CD14-positive monocyte (primary cell): ENCODE measurements at regions not wholly inside any gene's neighbourhood (a gene's known extent, or its start where the extent isn't known, plus 50 kb on each side); places are given as distances from the start of the nearest gene placed in this dataset.

Source experiments
- DNase-seq, 3 donors: peaks; one replicate each; pipeline ENCODE4 v3.0.0-alpha.2; 2011 to 2022
- H2AFZ ChIP-seq: 2 replicates; pipeline ENCODE4 v1.6.0; 2012; ENCODE audit warnings: mild to moderate bottlenecking, low read depth, low read length, inconsistent platforms; ENCODE audit not compliant: insufficient read depth, poor library complexity, severe bottlenecking
- H3K27ac ChIP-seq, 2 donors: 1 replicate in 1 of 2; 2 replicates in 1 of 2; pipeline ENCODE4 v1.5.1; 2012 to 2013; ENCODE audit warnings: low read length in 2 of 2, control low read depth in 1 of 2, inconsistent platforms in 1 of 2, low read depth in 1 of 2, mild to moderate bottlenecking in 1 of 2
- H3K27me3 ChIP-seq, 2 donors: one replicate each; pipeline versions ENCODE4 v1.6.0 to v1.6.1; 2011 to 2013; ENCODE audit warnings: low read length in 2 of 2; ENCODE audit not compliant: control insufficient read depth in 2 of 2, insufficient read depth in 2 of 2
- H3K36me3 ChIP-seq, 2 donors: replicated peaks in 1 of 2; 1 replicate in 1 of 2; 2 replicates in 1 of 2; pipeline versions ENCODE4 v1.5.1 to v1.6.1; 2012 to 2013; ENCODE audit warnings: low read length in 2 of 2, control low read depth in 1 of 2, inconsistent platforms in 1 of 2, mild to moderate bottlenecking in 1 of 2; ENCODE audit not compliant: insufficient read depth in 2 of 2, control insufficient read depth in 1 of 2
- H3K4me1 ChIP-seq, 2 donors: 1 replicate in 1 of 2; 2 replicates in 1 of 2; pipeline versions ENCODE4 v1.5.1 to v1.6.1; 2012 to 2013; ENCODE audit warnings: low read length in 2 of 2, control low read depth in 1 of 2, inconsistent platforms in 1 of 2, mild to moderate bottlenecking in 1 of 2, moderate library complexity in 1 of 2; ENCODE audit not compliant: insufficient read depth in 2 of 2, control insufficient read depth in 1 of 2
- H3K4me2 ChIP-seq: replicated peaks from 2 replicates; pipeline ENCODE3; 2012; ENCODE audit warnings: low read length, moderate library complexity, mild to moderate bottlenecking; ENCODE audit not compliant: poor library complexity, severe bottlenecking; ENCODE audit errors: extremely low read depth
- H3K4me3 ChIP-seq, 3 experiments: fragments of 200-600 bp in 1 of 3; sonication (generic) in 1 of 3; replicated peaks in 1 of 3; 1 replicate in 2 of 3; 2 replicates in 1 of 3; pipeline ENCODE4 v1.5.1; 2011 to 2013; ENCODE audit warnings: low read length in 3 of 3, mild to moderate bottlenecking in 3 of 3, control low read depth in 2 of 3, low read depth in 2 of 3, inconsistent platforms in 1 of 3, moderate library complexity in 1 of 3
- H3K79me2 ChIP-seq: 2 replicates; pipeline ENCODE4 v1.6.0; 2012; ENCODE audit warnings: mild to moderate bottlenecking, control low read depth, inconsistent platforms, low read length, moderate library complexity; ENCODE audit not compliant: insufficient read depth
- H3K9ac ChIP-seq: 2 replicates; pipeline ENCODE4 v1.6.0; 2017; ENCODE audit warnings: low read length, mild to moderate bottlenecking; ENCODE audit not compliant: insufficient read depth, poor library complexity, severe bottlenecking
- H3K9me3 ChIP-seq, 2 donors: replicated peaks in 1 of 2; 1 replicate in 1 of 2; 2 replicates in 1 of 2; pipeline versions ENCODE4 v1.5.1 to v1.6.1; 2012 to 2013; ENCODE audit warnings: low read length in 2 of 2, control low read depth in 1 of 2; ENCODE audit not compliant: control insufficient read depth in 1 of 2, insufficient read depth in 1 of 2
- H4K20me1 ChIP-seq: 2 replicates; pipeline ENCODE4 v1.6.0; 2012; ENCODE audit warnings: mild to moderate bottlenecking, low read length, control low read depth, moderate library complexity; ENCODE audit not compliant: insufficient read depth
- H3K27ac Mint-ChIP-seq, 7 donors: one replicate each; pipeline ENCODE4 v1.8.0; 2020; ENCODE audit warnings: mild to moderate bottlenecking in 7 of 7, mixed read lengths in 7 of 7, moderate library complexity in 6 of 7, inconsistent platforms in 2 of 7
- H3K27me3 Mint-ChIP-seq, 3 donors: one replicate each; pipeline ENCODE4 v1.8.0; 2021 to 2022; ENCODE audit warnings: low read depth in 3 of 3, mild to moderate bottlenecking in 3 of 3, mixed read lengths in 3 of 3, moderate library complexity in 3 of 3, inconsistent platforms in 1 of 3
- H3K36me3 Mint-ChIP-seq, 2 donors: one replicate each; pipeline ENCODE4 v1.8.0; 2020; ENCODE audit warnings: mixed read lengths in 2 of 2, inconsistent platforms in 1 of 2, mild to moderate bottlenecking in 1 of 2
- H3K4me1 Mint-ChIP-seq: one replicate; pipeline ENCODE4 v1.8.0; 2020; ENCODE audit warnings: mild to moderate bottlenecking, mixed read lengths
- H3K4me3 Mint-ChIP-seq, 2 donors: one replicate each; pipeline ENCODE4 v1.8.0; 2020; ENCODE audit warnings: mild to moderate bottlenecking in 2 of 2, mixed read lengths in 2 of 2, moderate library complexity in 1 of 2
- H3K9me3 Mint-ChIP-seq, 7 donors: one replicate each; pipeline ENCODE4 v1.8.0; 2020 to 2022; ENCODE audit warnings: mixed read lengths in 7 of 7, mild to moderate bottlenecking in 6 of 7, moderate library complexity in 6 of 7, inconsistent platforms in 2 of 7
- WGBS: methylation state at CpG from one replicate; pipeline ENCODE4 v1.1.5; 2013; ENCODE audit warnings: missing lambda C conversion rate; ENCODE audit not compliant: insufficient coverage; 5-methylcytosine and 5-hydroxymethylcytosine counted together
- intact Hi-C, 2 donors: fragments of 100-400 bp; cut with micrococcal nuclease; formaldehyde crosslinking; loops; one replicate each; pipeline versions ENCODE4 v1.15.0 to v1.15.1; 2023
- TF ChIP-seq, protein P1 (sequence below): fragments of 200-600 bp; IDR thresholded peaks from one replicate; pipeline ENCODE4 v1.8.0; 2022; ENCODE audit warnings: antibody characterized with exemption, mild to moderate bottlenecking

DNA sequence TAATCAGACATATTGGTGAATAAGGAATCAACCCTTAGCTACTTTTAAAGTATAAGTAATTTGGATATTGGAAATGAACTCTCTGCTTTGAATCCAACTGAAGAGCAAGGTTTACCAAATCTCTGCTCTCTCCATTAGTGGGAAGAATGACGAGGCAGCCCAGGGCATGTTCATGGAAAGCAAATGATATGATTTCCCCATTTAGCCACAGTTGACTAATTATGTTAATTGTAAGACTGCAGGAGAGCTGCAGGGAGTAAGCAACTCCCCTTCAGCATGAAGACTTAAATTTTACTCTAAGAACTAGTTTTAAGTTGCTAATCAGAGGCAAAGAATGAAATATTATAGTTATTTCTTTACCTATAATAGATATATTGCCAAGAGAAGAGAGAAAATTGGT lies 194.3 kb upstream of the CD180 start:
- Histone ChIP-seq H3K4me2 (no peak overlapping the region), H3K79me2 (no peaks in the 10 kb centered on the region)
- WGBS: no CpG with 5 or more reads among the region's 1 CpG

DNA sequence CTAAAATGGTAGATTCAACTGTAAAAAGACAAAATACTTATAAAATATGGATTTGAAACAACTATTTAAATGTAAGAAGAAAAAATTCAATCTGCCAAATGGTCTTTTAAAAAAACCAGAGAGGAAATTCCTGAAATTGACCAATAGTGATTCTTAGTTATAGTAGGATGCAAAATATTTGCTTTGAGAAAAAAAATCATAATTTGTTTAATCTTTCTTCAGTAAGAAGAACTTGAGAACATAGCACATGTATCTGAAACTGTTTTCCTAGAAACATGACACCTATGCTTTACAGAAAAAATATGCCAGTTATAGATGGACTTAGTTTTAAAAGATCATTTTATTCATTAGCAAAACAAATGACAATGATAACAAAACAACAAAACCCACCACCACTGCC lies 186.9 kb upstream of the CD180 start:
- Histone ChIP-seq H3K4me1 (no peaks in the 10 kb centered on the region), H2AFZ (no peak overlapping the region), H3K27ac (no peak overlapping the region), H3K27me3 (no peaks in the 10 kb centered on the region), H3K9me3 (no peaks in the 10 kb centered on the region), H3K79me2 (no peaks in the 10 kb centered on the region), H3K4me3 (no peak overlapping the region), H3K9ac (no peak overlapping the region), H3K4me2 (no peak overlapping the region), H4K20me1 (no peaks in the 10 kb centered on the region), H3K36me3 (no peaks in the 10 kb centered on the region)
- no peaks in the 10 kb centered on the region for H3K9me3 Mint-ChIP-seq
- intact Hi-C loops: no loop called here
- no peaks in the 10 kb centered on the region for H3K36me3 Mint-ChIP-seq
- no peaks in the 10 kb centered on the region for H3K27me3 Mint-ChIP-seq
- DNase-seq: no peak
- TF ChIP-seq, protein P1, sequence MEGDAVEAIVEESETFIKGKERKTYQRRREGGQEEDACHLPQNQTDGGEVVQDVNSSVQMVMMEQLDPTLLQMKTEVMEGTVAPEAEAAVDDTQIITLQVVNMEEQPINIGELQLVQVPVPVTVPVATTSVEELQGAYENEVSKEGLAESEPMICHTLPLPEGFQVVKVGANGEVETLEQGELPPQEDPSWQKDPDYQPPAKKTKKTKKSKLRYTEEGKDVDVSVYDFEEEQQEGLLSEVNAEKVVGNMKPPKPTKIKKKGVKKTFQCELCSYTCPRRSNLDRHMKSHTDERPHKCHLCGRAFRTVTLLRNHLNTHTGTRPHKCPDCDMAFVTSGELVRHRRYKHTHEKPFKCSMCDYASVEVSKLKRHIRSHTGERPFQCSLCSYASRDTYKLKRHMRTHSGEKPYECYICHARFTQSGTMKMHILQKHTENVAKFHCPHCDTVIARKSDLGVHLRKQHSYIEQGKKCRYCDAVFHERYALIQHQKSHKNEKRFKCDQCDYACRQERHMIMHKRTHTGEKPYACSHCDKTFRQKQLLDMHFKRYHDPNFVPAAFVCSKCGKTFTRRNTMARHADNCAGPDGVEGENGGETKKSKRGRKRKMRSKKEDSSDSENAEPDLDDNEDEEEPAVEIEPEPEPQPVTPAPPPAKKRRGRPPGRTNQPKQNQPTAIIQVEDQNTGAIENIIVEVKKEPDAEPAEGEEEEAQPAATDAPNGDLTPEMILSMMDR: no peak
- no peak overlapping the region for H3K4me3 Mint-ChIP-seq
- no peak overlapping the region for H3K27ac Mint-ChIP-seq
- no peaks in the 10 kb centered on the region for H3K4me1 Mint-ChIP-seq

More for the DNA sequence above, 194.3 kb upstream of the CD180 start:
- Histone ChIP-seq H3K4me3 (no peak overlapping the region), H3K27me3 (no peaks in the 10 kb centered on the region), H4K20me1 (no peaks in the 10 kb centered on the region), H3K9ac (no peak overlapping the region), H3K27ac (no peak overlapping the region), H3K4me1 (no peaks in the 10 kb centered on the region), H3K9me3 (no peaks in the 10 kb centered on the region), H3K36me3 (no peaks in the 10 kb centered on the region), H2AFZ (no peak overlapping the region)
- H3K4me1 Mint-ChIP-seq: no peaks in the 10 kb centered on the region
- no peaks in the 10 kb centered on the region for H3K36me3 Mint-ChIP-seq
- peaks cover 0 to 1% (median 0%) of the 10 kb centered on the region in 7 donors for H3K9me3 Mint-ChIP-seq
- intact Hi-C loops: no loop called here
- no peak for DNase-seq
- no peak overlapping the region for H3K27ac Mint-ChIP-seq
- peaks cover 0 to 1% (median 0%) of the 10 kb centered on the region in 3 donors for H3K27me3 Mint-ChIP-seq
- TF ChIP-seq, protein P1: no peak
- H3K4me3 Mint-ChIP-seq: no peak overlapping the region
